GM18951 (cell line): ENCODE measurements at regions not wholly inside any gene's neighbourhood (a gene's known extent, or its start where the extent isn't known, plus 50 kb on each side); places are given as distances from the start of the nearest gene placed in this dataset.

Experiments used
- POLR2A ChIP-seq: IDR thresholded peaks from 4 replicates; pipeline ENCODE4 v1.6.1; 2011; ENCODE audit warnings: mild to moderate bottlenecking; ENCODE audit not compliant: insufficient read length, insufficient read depth; ENCODE audit errors: extremely low read depth
- in situ Hi-C: fragments of 300-500 bp; cut with MboI; formaldehyde crosslinking; loops from one replicate; pipeline ENCODE4 v1.12.0; 2022; ENCODE audit warnings: low sequenced_read_pairs, mixed read lengths, inconsistent platforms; ENCODE audit not compliant: unreplicated experiment

- TF ChIP-seq POLR2A: no peak
- in situ Hi-C loops: no loop called here
These were observed 144.7 kb downstream of the PCSK1 start for GRCh38 chr5:96288166-96288844.

- in situ Hi-C loops: no loop called here
- TF ChIP-seq POLR2A: no peak
These were observed 145.9 kb downstream of the PCSK1 start for GRCh38 chr5:96287136-96287535.

GRCh38 chr5:96285823-96286222, 147.2 kb downstream of the PCSK1 start:
- TF ChIP-seq POLR2A: no peak
- in situ Hi-C loops: no loop called here

- TF ChIP-seq POLR2A: no peak
These were observed 148.2 kb downstream of the PCSK1 start for GRCh38 chr5:96284727-96285389.

GRCh38 chr5:96283589-96283988, 149.5 kb downstream of the PCSK1 start:
- TF ChIP-seq POLR2A: no peak

More at GRCh38 chr5:96284727-96285389, 148.2 kb downstream of the PCSK1 start:
- in situ Hi-C loops: no loop called here

GRCh38 chr5:96282020-96282419, 151.0 kb downstream of the PCSK1 start:
- TF ChIP-seq POLR2A: no peak
- in situ Hi-C loops: no loop called here

More at GRCh38 chr5:96283589-96283988, 149.5 kb downstream of the PCSK1 start:
- in situ Hi-C loops: no loop called here

GRCh38 chr5:96280946-96281393, 152.1 kb downstream of the PCSK1 start:
- no peak for TF ChIP-seq POLR2A
- in situ Hi-C loops: no loop called here

GRCh38 chr5:96279801-96280542, 153.1 kb downstream of the PCSK1 start:
- TF ChIP-seq POLR2A: no peak
- in situ Hi-C loops: no loop called here

GRCh38 chr5:96278981-96279380, 154.1 kb downstream of the PCSK1 start:
- no peak for TF ChIP-seq POLR2A
- in situ Hi-C loops: no loop called here

GRCh38 chr5:96275051-96275450, 158.0 kb downstream of the PCSK1 start:
- no peak for TF ChIP-seq POLR2A
- in situ Hi-C loops: no loop called here

GRCh38 chr5:96265487-96265886, 167.6 kb downstream of the PCSK1 start:
- in situ Hi-C loops: no loop called here

GRCh38 chr5:96264047-96264446, 169.0 kb downstream of the PCSK1 start:
- in situ Hi-C loops: no loop called here
- no peak for TF ChIP-seq POLR2A

More at GRCh38 chr5:96265487-96265886, 167.6 kb downstream of the PCSK1 start:
- TF ChIP-seq POLR2A: no peak

GRCh38 chr5:96262105-96262504, 170.9 kb downstream of the PCSK1 start:
- in situ Hi-C loops: no loop called here
- TF ChIP-seq POLR2A: no peak
